ENCODE measurements at regions not wholly inside any gene's neighbourhood (a gene's known extent, or its start where the extent isn't known, plus 50 kb on each side); places are given as distances from the start of the nearest gene placed in this dataset.

GRCh38 chrX:147739196-147739595 is 172.5 kb upstream of the FMR1 start:
- Mint-ChIP-seq H3K27ac (no peak overlapping the region), H3K9me3 (peaks cover 58 to 59% of the 10 kb centered on the region in 2 experiments), H3K4me1 (peaks cover 10 to 16% of the 10 kb centered on the region in 2 experiments), H3K4me3 (no peak overlapping the region), H3K27me3 (ENCODE audit: low read depth) (peaks cover 37% of the 10 kb centered on the region), H3K36me3 (ENCODE audit: insufficient read depth in 1 of 3, low read depth in 3 of 3) (peaks cover 0 to 3% (median 0%) of the 10 kb centered on the region in 3 experiments; a peak in 3 of 7 replicates)
- Histone ChIP-seq H3K9me3 (ENCODE audit: control insufficient read depth, low read depth, low read length) (peaks cover 34% of the 10 kb centered on the region), H3T11ph (ENCODE audit: low read length) (no peak overlapping the region), H3K4me2 (ENCODE audit: insufficient read depth, insufficient read length, low read length) (no peak overlapping the region), H3K79me2 (ENCODE audit: insufficient read depth, low read length) (no peaks in the 10 kb centered on the region), H3K79me1 (ENCODE audit: insufficient read depth, low read depth, low read length, poor library complexity, severe bottlenecking) (no peaks in the 10 kb centered on the region), H4K91ac (ENCODE audit: insufficient read length, low read depth, low read length) (no peak overlapping the region), H4K5ac (ENCODE audit: insufficient read length, low read depth, low read length) (no peak overlapping the region), H3K9ac (ENCODE audit: extremely low read depth, insufficient read length, low read length) (no peak overlapping the region), H3K27ac (ENCODE audit: insufficient read length, low read depth, low read length) (no peak overlapping the region), H3K4me1 (ENCODE audit: insufficient read depth, low read length) (no peaks in the 10 kb centered on the region), H3K14ac (ENCODE audit: insufficient read depth, low read length) (no peak overlapping the region), H2BK120ac (ENCODE audit: low read depth, low read length, poor library complexity, severe bottlenecking) (no peak overlapping the region), H2BK12ac (ENCODE audit: insufficient read length, low read depth, low read length) (no peak overlapping the region), H2BK20ac (ENCODE audit: low read depth, low read length, poor library complexity, severe bottlenecking) (no peak overlapping the region), H2AFZ (ENCODE audit: low read length) (no peak overlapping the region), H4K20me1 (ENCODE audit: control insufficient read depth, insufficient read depth, insufficient read length) (no peaks in the 10 kb centered on the region), H2BK15ac (ENCODE audit: low read depth, low read length) (no peak overlapping the region), H3K27me3 (ENCODE audit: insufficient read depth, low read length) (no peaks in the 10 kb centered on the region), H3K4ac (ENCODE audit: low read depth, low read length) (no peak overlapping the region), H4K8ac (replicated peaks; ENCODE audit: insufficient read length, low read depth, low read length) (no peak overlapping the region), H2BK5ac (ENCODE audit: insufficient read length, low read length) (no peak overlapping the region), H2AK5ac (ENCODE audit: insufficient read length, low read length) (no peak overlapping the region), H3K56ac (ENCODE audit: insufficient read length, low read depth, low read length) (no peak overlapping the region), H3K18ac (ENCODE audit: insufficient read length, low read depth, low read length) (no peak overlapping the region), H3K23ac (ENCODE audit: insufficient read length, low read depth, low read length) (no peak overlapping the region), H3K23me2 (ENCODE audit: insufficient read length, low read depth, low read length, poor library complexity, severe bottlenecking) (no peaks in the 10 kb centered on the region)
- no CpG with 5 or more reads among the region's 1 CpG for WGBS (ENCODE audit: extremely low coverage, insufficient read length, low lambda C conversion rate)
- DNase-seq = no peak
- no peak for TF ChIP-seq CTCF (conservative IDR thresholded peaks at IDR 0.05)

Measured in H9 (cell line).